ENCODE measurements at regions not wholly inside any gene's neighbourhood (a gene's known extent, or its start where the extent isn't known, plus 50 kb on each side); places are given as distances from the start of the nearest gene placed in this dataset.
A peak's percentile ranks its signal among the peaks of the same experiment; 100 is the strongest.

DNA sequence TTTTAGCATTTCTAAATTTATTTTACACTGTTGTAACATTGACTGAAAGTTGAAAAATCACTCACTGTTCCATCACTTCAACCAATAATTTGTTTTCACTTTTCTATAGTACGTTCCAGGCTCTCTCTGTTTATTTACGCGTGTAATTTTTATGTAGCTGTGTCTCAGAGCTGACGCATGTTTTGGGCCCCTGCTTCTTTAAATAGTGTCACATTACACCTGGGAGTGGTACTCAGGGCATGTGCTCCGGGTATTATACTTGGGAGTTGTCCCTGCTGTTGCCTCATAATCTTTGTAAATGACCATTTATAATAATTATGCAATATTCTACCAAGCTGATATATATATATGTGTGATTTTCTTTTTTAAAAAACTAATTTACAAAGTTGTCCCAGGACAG lies 132.8 kb upstream of the CPM start:
- DNase-seq, result no peak

DNA sequence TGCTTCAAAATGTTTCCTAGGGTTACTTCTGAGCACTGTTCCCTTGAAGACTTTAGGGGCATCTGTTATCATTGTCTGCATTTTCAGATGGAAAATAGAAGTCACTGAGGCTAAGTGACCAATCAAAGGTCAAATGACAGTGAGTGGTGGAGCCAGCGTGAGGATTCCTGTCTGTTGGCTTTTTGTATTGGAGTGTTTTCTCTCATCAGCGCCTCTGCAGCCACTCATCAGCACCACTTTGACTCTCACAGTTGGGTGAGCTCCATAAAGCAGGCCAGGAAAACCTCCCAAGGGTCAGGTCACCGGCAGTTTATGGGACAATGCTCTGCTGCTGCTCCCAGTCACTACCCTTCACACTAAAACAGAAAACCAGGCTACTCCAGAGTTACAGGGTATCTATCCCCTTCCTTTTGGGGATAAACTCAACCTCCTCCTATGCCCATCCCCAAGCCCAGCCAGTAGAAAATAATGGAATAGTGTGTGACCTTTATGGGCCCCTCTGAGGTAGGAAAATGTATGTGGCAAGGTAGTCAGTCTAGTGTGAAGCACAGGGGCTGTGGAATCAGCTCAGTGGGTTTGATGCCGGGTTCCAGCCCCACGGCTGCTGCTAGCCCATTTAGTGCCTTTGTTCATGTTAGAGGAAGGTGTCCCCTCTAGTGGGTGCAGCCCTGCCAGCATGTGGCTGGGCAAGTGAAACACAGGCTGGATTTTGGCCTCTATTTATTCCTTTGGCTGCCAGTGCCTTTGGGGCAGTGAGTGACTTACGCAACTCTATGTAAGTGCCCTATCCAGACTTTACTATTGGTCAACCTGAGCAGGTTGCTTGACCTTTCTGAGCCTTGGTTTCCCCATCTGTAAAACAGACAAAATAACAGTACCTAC lies 133.8 kb upstream of the CPM start:
- no peak for DNase-seq

DNA sequence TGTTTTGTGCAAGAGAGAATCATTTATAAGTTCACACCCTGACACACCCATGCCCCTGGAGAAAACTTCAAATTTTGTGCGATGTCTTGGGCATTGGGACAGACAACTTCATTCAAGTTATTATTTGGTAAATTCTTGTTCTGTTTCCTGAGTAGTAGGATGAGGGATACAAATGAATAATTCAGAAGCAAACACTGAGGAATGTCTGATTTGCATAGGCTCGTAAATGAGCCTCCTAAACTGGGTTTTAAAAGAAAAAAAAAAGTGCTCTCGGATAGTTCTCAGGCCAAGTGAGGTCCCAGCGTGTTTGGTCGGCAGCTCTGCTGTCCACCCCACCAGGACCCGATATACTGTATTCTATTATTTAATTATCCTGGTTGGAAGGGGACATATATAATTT lies 134.7 kb upstream of the CPM start:
- no peak for DNase-seq

DNA sequence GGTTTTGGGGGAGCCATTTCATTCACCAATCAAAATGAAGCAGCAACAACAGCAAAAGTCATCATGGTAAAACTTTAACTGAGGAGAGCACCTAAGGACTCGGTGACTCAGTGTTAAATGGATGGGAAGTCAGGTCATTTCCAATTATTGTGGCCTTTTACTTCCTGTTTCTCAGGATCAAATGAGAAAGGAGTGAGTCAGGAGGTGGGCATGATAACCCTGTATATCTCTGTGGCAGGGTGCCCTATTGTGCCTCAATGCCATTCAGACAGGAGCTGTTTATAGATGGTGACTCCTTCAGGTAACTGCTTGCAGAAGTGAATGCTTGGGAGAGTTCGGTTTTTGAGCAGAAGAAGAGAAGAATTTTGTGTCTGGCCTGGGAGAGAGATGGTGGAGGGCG lies 135.5 kb upstream of the CPM start:
- DNase-seq, result peak; percentile 36

DNA sequence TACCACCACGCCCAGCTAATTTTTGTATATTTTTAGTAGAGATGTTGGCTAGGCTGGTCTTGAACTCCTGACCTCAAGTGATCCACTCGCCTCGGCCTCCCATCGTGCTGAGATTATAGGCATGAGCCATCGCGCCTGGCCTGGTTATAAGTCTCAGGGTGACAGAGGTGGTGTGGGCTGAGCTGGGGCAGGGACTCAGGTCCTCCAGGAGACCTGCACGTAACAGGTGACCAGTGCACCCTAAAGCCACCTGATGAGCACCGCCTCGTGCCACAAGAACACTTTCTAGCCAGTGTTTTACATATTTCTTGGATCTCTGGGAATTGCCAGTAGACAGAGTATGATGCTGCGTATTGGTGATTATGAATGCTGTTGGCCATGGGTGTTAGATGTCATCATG lies 136.5 kb upstream of the CPM start:
- no peak for DNase-seq

DNA sequence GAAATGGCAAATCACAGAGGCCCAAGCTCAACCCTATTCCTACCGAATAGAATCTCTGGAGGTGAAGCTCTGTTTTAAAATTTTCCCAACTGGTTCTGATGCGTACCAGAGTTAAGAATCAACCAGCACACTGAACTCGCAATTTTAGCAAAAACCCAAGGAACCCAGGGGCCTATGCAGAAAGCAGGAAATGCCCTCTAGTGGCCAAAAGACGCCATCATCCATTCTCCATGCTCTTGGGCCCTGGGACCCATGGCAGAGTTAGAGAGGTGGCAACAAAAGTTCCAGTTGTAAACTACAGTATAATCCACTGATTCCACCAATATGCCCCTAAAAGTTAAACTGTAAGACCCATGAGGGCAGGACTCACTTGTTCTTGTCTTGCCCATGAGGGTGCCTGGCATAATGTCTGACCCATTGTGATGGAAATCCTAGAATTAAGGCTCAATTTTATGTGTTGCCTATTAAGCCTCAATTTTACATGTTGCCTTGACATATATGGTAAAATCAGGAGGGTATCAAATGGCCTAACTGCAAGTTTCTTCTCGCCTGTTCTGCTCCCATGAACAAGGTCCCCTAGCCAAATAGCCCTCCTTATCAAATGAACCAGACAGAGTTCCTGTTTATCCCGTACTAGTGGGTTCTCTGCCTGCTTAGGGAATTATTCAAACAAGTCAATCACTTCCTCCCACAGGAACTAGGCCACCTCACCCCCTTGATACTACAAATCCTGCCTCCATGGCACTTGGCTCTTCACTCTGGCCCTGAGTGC lies 137.5 kb upstream of the CPM start:
- DNase-seq, result peak; percentile 69

DNA sequence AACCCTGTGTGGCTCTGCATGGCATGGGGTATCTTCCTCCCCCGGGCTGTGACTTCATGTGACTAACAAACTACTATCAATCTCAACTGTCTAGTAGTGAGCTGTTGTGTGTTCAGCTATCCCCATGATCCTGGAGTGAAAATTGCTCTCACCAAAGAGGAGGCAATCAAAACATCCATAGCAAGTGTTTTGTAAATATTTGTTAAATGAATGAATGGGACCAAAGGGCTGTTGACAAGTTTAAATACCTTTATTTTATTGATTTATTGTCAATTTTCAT lies 138.1 kb upstream of the CPM start:
- DNase-seq, result no peak

DNA sequence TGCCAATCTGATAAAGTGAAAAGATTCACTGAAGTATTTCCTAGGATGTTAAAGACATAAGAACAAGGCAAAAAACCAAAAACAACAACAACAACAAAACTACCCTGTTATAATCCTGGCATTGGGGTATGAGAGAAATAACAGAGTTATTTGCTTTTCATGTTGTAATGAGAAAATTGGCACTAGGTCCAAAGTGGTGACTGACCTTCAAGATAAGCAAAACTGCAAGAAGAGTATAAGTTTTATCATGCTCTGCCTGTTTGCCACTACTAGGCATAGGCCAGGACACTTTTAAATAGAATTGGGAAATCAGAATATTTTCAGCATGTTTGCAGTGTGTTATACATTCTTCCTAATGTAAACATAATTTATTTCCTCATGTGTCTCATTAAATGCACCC lies 140.1 kb upstream of the CPM start:
- DNase-seq, result no peak

DNA sequence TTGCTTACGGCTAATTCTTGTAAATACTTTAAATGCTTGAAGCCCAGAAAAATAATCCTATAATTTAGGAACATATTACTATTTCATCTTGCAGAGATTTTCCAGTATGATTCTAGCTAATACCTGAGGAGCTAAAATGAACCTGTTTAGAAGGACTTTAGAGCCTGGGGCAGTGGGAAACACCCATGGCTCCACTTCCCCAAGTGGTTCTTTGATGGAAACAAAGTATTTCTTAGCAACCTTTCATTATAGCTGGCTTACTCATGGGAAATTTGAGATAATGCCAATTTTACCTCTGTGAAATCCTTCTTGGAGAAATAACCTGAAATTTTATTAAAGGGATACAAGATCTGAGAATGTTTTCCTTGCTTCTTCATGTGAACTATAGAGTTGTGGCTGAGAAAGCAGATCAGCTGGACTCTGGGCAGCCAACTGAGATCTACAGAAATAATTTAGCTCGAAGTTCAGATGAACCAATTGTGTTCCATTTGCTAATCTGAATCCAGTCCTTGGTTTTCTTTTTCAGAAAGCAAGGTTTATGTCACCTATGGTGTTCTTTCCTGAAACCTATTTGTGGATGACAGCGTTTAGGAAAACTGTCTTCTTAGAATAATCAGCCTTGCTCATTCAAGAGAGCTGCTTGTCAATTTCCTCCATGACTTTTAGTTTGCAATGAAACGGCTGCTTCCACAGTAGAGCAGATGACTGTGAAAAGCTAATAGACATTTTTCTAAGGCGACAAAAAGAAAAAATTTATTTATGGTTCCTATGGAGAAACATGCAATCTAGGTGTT lies 141.8 kb upstream of the CPM start:
- DNase-seq, result no peak

DNA sequence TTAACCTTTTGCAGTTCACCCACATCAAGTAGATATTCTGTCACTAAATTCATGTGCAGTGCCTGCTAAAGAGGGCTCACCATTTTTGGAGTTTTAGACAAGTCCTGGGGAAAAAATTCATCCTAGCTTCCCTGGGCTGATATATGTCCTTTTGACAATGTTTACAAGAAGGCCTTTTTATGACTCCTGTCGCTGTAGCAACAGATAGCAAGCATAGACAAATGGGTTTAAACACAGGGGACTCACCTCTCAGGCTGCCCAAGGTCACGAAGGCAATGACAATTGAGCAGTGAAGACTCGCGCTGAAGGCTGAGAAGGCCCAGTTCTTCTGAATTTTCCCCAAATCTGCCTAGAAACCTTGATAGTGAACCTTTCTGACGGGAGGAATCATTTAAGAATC lies 150.7 kb upstream of the CPM start:
- no peak for DNase-seq

DNA sequence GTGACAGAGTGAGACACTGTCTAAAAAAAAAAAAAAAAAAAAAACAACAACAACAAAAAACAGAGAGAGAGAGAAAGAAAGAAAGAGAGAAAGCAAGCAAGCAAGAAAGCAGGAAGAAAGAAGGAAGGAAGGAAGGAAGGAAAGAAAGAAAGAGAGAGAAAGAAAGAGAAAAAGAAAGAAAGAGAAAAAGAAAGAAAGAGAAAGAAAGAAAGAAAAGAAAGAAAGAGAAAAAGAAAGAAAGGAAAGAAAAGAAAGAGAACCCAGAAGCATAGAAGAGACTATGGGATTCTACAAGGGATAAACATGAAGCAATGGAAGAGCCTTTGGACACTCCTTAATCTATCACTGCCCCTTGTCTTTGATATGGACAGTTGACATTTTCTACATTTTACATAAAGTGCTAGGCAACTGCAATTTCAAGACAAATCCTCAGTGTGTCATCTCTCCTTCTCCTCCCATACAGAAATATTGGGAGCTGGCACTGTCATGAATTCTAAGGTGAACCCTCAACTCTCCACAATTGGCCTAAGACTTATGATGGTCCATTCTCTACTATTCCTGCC lies 151.9 kb upstream of the CPM start:
- no peak for DNase-seq

DNA sequence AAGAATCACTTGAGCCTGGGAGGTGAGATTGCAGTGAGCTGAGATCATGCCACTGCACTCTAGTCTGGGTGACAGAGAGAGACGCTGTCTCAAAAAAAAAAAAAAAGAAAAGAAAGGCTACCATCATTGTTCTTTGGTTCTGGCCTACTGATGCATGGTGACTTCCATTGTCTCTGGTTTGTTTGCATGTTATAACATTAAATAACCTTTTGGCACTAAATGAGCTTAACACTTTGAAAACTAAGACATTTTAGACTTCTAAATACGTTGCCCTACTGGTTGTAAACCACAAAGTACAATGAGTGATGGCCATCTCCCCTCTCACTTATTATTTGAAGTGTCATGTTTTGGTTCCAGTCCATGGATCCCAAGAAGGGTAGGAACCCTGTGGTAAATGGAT lies 152.9 kb upstream of the CPM start:
- DNase-seq, result no peak

DNA sequence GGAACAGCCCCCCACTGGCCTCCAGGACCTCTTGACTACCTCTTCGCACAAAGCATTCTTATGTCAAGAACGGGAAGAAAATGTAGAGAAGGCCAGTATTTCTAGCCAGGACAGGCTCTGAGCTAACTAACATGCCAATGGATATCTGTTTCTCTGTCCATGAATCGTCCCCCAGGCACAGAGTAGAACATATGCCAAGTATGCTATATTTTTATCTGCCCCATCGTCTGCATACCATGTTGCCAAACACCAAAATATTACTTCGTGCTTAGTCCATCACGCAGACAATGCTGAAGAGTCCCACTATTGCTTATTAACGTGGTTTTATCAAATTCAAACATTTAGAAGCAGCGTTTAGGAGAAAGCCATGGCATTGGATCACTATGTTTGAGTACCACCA lies 151.4 kb upstream of the CPSF6 start:
- no peak for DNase-seq

DNA sequence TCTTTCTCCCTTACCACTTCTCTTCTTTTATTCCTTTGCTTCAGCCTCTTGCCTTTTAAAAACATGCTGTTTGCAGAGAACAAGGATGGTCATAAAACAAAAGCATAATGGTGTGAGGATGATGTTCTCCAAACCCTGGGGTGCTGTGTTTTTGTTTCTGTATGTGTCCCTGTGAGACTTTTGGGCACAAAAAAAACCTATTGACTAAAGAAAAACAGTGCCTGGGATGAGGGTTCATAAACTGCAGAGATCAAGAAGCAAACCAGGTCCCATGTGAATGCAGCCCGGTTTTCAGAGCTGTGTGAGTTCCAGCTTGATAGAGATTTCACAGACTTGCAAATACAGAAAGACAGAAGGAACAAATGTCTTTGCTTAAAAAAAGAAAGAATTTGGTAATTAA lies 148.6 kb upstream of the CPSF6 start:
- DNase-seq, result no peak

DNA sequence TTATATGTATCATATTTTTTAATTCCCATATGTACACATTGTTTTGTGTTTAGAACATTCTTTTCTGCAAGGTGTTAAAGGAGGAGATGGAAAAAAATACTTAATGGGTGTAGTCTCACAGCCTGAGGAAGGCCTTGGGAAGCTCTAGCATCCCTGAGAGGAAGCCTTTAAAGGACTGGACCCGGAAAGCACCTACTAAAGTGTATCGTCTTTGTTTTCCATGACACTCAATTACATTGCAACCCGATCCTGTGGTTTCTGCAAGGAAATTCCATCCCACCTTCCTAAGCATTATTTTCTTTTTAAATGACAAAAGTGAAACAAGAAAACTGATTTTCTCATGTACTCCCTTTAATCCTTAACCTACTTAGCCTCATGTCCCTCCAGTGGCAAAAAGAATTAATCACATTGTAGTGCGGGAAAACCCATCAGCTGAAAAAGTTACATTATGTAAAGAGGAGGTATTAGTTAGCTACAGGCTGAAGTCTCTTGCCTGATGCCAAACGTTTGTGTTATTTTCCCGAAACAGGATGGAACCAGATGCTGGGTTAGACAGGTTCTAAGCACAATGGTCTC lies 147.8 kb upstream of the CPSF6 start:
- no peak for DNase-seq

DNA sequence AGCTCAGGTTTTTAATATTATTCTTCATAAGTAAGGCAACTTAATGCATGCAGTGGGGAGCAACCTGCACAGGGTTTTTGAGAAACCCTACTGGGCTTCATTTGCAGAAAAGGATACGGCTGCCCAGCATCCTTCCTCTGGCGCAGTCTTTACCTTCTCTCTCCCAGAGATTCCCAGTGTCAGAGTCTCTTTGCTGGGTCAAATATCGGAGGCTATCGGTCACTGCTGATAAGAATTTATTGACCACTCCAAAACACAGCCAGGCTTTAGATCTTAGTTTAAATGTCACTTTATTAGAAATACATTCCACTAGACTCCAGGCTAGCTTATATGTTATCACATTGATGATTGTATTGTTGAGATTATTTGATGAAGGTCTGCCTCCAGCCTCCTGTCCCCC lies 147.2 kb upstream of the CPSF6 start:
- no peak for DNase-seq

DNA sequence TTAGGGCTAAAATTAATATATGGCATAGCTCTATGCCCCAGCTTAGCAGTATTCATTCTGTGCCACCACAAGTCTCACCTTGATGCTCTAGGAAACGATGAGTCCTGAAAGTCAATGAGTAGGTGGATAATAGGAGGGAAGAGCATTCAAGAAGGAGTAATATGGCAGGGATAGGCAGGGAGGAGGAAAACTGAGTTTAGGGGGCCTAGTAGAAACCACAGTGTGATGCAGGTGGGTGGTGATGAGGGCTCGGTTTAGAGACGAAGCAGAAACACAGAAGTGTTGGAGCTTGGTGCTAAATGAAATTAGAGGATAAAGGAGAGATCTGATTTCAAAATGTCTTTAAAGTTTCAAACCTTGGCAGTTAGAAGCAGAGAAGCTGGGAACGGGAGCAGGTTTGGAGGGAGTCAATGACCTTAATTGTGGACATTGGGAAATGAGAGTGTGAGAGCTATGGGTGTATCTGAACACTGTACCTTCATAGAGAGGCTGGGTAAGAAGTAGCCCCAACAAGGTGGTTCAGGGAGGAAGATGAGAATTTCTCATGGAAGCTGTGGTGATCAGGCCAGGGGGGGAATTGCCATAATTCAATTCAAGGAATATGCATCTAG lies 144.7 kb upstream of the CPSF6 start:
- no peak for DNase-seq

DNA sequence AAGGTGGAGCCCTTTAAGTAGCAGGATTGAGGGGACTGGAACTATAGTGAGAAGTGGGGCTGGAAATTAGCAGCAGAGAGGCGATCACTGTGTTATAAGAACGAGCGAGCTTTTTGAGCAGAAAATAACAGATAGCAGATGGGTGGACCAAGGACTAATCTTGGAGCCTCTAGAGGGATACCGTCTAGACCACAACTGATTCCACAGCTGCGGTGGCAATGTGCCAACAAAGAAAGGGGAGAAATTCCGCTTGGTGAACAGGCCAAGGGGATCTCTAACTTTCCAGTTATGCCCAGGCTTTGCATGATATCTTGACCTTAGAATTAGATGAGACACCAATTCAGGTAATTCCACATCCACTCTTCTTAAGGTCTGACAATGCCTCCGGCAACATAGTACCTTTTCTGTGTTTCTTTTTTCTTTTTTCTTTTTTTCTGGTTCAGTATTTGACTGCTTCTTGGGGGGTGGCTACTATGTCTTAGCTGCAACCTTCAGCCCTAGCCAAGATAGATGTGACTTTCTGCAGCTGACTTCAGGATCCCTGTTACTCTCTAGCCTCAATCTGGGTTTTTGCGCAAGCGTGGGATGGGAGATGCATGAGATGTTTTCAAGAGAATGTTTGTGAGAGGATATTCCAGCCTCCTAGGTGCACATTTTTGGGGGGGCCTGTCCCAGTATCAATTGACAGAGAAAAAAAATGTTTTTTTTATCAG lies 143.4 kb upstream of the CPSF6 start:
- peak; percentile 55 for DNase-seq

DNA sequence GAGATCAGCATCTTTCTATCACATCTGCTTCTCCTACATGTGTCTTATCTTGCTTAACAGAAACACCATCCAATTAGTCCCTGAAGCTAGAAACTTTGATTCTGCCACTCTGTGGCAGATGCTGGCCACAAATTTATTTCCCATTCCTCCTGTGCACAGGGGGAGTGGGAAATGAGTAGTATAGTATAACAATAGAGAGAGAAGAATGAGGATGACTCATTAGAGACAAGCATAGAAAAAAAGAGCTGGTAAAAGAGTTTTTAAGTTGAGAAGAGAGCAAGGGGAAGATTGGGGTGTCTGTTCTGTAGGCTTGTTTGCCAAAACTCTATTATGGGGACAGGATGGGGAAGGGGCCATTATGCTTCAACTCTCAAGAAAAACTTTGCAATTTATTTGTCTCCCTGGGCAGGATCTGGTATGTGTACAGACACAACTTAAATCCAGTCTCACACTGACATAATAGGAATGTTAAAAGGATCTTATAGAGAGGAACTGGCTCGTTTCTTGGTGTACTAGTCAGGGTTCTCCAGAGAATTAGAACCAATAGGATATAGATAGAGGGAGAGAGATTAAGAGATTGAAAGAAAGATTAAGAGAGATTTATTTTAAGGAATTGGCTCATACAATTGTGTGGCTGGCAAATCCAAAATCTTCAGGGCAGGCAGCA lies 142.6 kb upstream of the CPSF6 start:
- DNase-seq, result peak; percentile 52

DNA sequence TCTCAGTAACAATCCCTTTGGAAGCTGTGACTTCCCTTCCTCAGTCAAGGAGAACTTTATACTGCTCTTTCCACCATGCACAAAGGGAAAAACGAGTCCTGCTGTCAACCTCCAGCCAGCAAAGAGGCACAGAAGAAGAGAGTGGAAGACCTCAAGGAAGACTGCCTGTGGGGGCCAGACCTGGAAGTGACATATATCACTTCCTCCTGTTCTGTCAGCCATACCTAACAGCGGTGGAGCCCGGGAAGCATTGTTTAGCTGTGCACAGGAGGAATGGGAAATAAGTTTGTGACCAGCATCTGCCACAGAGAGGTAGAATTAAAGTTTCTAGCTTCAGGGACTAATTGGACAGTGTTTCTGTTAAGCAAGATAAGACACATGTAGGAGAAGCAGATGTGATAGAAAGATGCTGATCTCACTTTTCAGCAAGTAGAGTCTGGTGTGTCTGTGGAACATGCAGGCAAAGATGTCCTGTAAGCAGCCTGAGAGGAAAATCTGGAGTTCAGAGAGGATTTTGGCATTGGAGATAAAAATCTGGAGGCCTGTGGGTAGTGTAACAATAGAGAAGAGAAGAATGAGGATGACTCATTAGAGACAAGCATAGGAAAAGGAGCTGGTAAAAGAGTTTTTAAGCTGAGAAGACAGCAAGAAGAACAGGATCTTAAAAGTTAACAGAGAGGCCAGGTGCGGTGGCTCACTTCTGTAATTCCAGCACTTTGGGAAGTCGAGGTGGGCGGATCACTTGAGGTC lies 141.6 kb upstream of the CPSF6 start:
- DNase-seq, result peak; percentile 69
